Activated CD4-positive, alpha-beta T cell treated with anti-CD3 and anti-CD28 coated beads, Interleukin-2, Interleukin-6, amounts not matched to agents 100 ng/mL and 50 ng/mL, durations not matched to agents 16 hours and 8 hours (primary cell): ENCODE measurements at regions not wholly inside any gene's neighbourhood (a gene's known extent, or its start where the extent isn't known, plus 50 kb on each side); places are given as distances from the start of the nearest gene placed in this dataset.
"Not testable (repeated sequence)": the region's sequence is repeated elsewhere in the genome, so short reads cannot be mapped to it uniquely, and the experiment has no call there.

ENCODE experiments used
- DNase-seq: peaks from one replicate; pipeline ENCODE4 v3.0.0-alpha.2; 2020

DNA sequence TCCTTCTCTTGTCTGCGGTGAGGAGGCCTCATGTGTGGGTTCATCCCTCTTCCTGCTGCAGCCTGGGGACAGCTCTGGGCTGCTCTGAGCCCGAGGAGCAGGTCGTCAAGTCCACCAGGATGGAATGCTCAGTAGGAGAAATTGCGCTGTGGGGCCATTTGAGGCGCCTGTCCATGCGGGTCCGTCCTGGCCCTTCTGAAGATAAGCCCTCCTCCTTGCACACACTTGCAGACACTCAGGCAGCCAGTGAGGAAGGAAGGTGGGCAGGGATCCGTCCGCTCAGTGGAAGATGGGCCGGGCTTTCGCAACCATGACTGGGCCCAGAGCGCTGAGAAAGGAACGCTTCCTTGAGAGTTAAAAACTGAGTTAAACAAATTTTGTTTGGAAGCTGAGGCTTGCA is 356.8 kb downstream of the GLRX3 start:
- DNase-seq = no peak

DNA sequence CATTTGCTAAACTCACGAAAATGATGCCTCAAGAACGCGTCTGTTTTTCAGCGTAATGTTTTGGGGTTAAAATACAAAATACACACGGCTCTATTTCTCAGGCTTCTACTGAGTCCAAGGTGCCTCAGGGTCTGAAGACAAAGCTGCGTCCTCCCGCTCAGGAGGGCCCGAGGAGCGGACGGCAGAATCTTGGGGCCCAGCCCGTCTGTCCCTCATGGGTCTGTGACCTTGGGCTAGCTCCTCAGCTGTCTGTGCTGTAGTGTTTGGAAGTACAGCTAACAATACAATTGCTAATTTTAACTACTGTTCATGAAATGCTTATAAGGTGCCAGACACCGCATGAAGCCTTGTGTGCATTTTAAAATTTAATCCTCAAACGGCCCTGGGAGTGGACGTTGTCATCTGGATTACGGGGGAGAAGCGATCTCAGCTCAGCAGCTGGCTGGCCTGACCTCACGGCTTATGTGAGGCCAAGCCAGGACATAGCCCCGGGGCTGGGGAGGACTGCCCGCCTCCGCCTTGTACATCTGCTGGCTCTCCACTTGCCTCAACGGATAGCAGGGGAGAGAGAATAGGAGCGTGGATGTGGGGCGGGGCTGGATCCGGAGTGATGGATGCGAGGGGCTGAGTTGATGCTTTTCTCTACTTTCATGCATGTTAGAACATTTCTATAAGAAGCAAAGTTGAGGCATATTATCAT is 357.4 kb downstream of the GLRX3 start:
- no peak for DNase-seq

GRCh38 chr10:130495116-130495862 is 359.1 kb downstream of the GLRX3 start:
- DNase-seq = no peak

DNA sequence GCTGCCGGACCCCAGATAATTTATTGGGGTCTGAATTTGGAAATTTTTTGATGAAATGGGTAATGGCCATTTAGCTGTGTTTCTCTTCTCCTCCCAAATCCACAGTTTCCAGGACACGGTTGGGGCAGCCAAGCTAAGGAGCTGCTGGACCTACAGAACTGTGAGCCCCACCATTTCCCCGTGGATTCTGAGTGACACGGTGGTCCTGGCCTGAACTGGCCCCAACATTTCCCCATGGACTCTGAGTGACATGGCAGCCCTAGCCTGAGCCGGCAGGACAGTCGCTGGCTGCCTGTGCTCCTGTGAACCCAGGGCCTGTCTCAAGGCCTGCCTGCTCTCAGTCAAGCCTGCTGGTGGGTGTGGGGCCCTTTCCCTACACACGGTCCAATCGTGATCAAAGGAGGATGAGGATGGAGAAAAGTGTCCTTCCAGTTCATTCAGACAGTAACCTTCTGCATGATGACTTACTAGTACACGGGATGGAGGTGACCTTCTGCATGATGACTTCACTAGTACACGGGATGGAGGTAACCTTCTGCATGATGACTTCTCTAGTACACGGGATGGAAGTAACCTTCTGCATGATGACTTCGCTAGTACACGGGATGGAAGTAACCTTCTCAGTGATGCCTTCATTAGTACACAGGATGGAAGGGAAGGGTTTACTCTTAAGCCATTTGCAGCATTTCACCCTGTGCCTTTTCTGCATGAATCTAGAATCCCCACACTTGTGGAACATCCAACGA is 359.9 kb downstream of the GLRX3 start:
- DNase-seq = no peak

DNA sequence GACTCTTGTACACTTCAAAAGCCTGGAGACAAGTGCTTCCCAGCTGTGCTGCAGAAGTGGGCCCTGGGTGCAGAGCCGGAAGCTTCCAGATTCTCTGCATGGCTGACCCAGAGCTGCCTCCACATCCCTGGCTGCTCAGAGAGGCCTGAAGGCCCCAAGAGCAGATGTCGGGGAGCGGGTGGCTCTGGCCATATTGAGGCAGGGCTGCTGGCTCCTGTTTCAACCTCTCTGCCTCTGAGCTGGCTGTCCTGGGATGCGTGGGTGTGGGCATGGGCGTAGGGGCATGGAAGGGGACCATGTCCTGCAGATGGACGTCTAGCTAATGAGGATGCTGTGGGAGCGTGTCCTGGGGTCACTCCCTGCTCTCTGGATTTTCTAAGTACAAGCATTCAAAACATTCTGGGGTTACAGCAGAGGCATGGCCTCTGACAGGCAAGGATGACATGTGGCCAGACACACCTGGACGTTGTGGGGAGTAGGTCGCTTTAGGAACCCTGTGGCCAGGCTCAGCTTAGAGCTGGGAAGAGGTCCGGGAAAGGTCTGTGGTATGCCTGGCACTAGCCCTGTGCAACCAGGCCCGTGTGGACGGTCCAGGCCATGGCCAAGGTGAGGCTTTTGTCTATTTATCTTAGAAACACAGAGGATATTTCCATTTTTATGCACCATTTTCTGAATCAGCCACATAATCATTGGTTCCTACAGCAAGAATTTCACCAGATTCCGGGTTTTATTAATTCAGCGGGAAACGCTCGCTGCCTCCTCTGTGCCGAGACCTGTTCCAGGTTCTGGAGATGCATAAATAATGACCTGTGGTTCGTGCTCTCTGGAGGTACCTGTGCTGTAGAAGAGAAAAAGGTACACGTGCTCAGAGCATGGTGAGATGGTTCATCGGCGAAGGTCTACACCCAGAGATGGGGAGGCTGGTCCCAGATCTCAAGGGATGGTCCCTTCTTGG is 361.1 kb downstream of the GLRX3 start:
- DNase-seq = no peak

- no peak for DNase-seq
Measured at GRCh38 chr10:130498042-130498441, 361.9 kb downstream of the GLRX3 start.

DNA sequence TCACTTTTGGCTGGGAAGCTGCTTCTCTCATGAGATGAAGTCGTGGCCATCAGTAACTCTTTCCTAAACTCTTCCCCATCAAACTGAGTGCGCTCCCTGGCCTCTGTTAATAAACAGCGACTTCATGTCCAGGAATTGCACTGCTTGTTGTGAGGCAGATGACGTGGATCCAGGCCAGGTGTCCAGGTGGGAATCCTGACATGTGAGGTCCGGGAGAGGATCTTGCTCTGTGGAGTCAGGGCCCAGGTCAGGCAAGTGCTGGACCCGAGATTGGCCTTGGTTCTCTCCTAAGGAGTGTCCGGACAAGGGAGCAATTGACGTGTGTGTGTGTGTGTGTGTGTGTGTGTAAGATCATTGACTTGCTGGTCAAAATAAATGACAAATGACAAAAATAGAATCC is 362.7 kb downstream of the GLRX3 start:
- DNase-seq = no peak

DNA sequence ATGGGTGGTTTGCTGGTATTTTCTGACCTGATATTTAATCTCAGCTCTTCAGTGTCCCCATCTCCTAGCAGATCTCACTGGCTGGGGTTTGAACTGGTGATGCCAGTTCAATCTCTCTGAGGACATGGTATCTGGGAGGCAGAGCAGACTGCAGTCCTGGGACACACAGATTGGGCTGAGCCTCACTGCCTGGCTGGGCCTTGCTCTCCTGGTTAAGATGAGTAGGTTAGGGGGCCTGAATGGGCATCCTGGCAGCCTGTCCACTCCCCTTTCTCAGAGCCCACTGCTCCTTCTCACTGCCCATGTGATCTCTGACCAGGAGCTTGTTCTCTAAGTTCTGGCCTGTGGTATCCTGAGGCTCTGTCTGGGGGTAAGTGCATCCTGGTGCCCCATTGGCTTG is 363.4 kb downstream of the GLRX3 start:
- no peak for DNase-seq

- DNase-seq = no peak
Measured at GRCh38 chr10:130500261-130501000, 364.2 kb downstream of the GLRX3 start.

DNA sequence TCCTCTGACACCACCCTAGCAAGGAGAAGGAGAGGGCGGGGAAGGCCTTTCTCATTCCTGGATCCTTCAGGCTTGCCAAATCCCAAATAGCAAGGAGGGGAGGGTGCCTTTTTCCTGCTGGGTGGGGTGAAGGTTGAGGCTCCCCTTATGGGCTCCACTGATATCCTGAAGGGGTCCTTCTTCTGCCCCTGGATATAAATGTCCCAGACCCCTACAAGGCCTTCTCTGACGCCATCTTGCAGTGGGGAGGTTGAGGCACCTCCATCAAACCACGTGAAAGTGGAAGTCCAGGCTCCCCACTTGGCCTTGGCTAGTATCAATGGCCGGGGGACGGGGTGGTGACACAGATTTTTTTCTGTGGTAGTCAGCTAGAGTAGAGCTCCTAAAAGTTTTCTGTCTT is 371.3 kb downstream of the GLRX3 start:
- DNase-seq = no peak

GRCh38 chr10:130509881-130510689 is 373.9 kb downstream of the GLRX3 start:
- no peak for DNase-seq

GRCh38 chr10:130510755-130511154 is 374.6 kb downstream of the GLRX3 start:
- no peak for DNase-seq

- DNase-seq = no peak
Measured at GRCh38 chr10:130511766-130512165, 375.6 kb downstream of the GLRX3 start.

- no peak for DNase-seq
Measured at GRCh38 chr10:130512936-130513335, 376.7 kb downstream of the GLRX3 start.

- no peak for DNase-seq
Measured at GRCh38 chr10:130513686-130514476, 377.7 kb downstream of the GLRX3 start.

DNA sequence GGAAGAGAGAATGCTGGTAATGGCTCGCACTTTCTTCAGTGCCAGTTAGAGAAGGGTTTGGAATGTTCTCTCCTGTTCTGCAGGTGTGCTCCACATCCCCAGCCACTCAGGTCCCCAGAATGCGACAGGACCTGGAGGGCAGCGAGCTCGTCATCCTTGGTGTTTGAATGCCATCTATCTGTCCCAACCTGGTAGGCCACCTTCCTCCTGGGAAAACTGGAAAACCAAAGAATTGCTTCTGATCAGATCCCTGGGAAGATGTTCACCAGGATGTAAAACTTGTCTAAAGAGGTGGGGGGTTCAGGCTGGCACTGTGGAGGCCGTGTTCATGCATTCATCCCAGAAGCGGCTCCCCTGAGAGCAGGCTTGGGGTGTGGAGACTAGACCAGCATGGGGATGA is 379.5 kb downstream of the GLRX3 start:
- no peak for DNase-seq

GRCh38 chr10:130516141-130516735 is 380.0 kb downstream of the GLRX3 start:
- DNase-seq = no peak

GRCh38 chr10:130518921-130519320 is 382.7 kb downstream of the GLRX3 start:
- DNase-seq = not testable (repeated sequence)

DNA sequence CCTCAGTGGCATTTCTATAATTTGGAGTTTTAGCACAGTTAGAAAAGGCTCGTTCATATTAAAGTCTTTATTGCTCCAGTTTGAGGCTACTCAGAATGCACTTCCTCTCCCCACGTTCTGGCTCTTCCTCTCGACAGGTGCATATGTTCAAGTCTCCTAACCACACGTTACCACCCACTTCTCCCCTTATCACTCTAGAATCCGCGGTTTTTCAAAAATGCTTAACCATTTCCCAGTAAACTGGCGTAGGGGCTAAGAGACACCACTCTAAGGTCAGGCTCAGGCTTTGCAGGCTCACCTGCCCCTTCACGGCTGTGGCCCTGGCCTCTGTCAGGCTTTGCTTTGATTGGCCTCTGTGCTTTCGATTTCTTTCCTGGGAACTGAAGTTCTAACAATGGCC is 383.6 kb downstream of the GLRX3 start:
- DNase-seq = no peak

DNA sequence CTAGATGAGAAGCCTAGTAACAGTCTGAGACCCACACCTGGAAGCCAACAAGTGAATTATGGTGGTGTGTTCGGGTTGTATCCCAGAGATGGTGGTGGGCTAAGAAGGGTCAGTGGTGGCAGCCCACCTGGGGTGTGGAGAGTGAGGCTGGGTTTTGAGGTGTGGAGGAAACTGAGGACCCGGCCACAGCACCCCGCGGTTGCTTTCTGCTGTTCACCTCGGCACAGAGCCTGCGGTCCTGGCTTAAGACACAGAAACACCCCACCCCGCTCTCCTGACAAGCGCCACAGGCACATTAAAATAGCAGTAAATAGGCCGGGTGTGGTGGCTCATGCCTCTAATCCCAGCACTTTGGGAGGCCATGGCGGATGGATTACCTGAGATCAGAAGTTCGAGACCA is 395.1 kb downstream of the GLRX3 start:
- DNase-seq = no peak
